ENCODE measurements at regions not wholly inside any gene's neighbourhood (a gene's known extent, or its start where the extent isn't known, plus 50 kb on each side); places are given as distances from the start of the nearest gene placed in this dataset.
A peak's percentile ranks its signal among the peaks of the same experiment; 100 is the strongest.

DNA sequence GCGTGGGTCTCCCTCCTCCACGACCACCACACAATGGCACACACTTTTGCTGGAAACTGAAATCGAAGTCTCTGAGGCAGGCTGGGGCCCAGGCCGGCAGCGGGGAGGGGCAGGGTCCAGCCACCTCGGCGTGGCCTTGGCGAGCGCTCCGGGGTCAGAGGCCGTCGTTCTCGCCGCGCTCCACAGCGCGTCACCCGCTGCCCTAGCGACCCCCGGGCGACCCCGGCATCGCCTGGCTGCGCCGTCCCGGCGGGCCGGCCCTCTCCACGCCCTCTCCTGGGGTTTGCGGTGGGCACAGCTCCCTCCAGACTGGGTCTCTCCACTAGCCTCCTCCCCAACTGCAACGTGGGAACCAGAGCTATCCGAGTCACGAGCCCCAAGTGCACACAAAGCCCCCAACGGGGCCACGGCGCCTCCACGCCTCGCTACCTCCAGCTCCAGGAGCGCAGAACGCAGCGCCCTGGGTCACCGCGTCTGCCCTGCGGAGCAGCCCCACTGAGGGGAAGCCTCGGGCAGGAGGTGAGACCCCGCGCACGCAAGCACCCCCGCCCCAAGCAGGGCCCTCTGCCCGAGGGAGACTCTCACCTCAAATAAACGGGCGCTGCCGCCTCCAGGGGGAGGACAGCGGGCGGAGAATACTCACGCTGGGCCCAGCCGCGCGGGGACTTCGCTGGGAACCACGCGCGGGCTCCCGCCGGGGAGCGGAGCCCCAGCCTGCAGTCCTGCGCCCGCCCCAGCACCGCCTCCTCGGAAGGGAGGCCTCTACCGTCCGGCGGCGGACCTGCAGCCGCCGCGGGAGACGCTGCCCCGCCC is 134.0 kb upstream of the BARHL2 start (continued):
- TF ChIP-seq CBX8 (IDR thresholded peaks at IDR 0.05; ENCODE audit: borderline replicate concordance, low read depth, low read length) (no peak), POLR2A (IDR thresholded peaks at IDR 0.05; ENCODE audit: control extremely low read depth in 1 of 2, low read depth in 2 of 2, low read length in 2 of 2) (no peak), RBBP5 (IDR thresholded peaks at IDR 0.05; ENCODE audit: borderline replicate concordance, low read depth, low read length) (no peak; the same call in 1 of the 2 replicates), FOSL1 (IDR thresholded peaks at IDR 0.05; ENCODE audit: insufficient read depth, low read depth, low read length) (no peak), SIN3A (conservative IDR thresholded peaks at IDR 0.05 in 1 of 2, IDR thresholded peaks at IDR 0.05 in 1 of 2; ENCODE audit: low read depth in 1 of 2, low read length in 2 of 2) (0 out of 4 replicates have a peak, but pooled peaks have one; percentile 13 to 20), BCL11A (IDR thresholded peaks at IDR 0.05; ENCODE audit: low read depth in 2 of 2, low read length in 2 of 2) (no peak), NANOG (IDR thresholded peaks at IDR 0.05; ENCODE audit: insufficient read depth, low read depth, low read length, poor library complexity, severe bottlenecking) (no peak), SAP30 (IDR thresholded peaks at IDR 0.05; ENCODE audit: insufficient read depth, insufficient replicate concordance, low read length) (no peak), EGR1 (IDR thresholded peaks at IDR 0.05; ENCODE audit: borderline replicate concordance, low read depth, low read length) (no peak), TAF7 (optimal IDR thresholded peaks at IDR 0.05; ENCODE audit: borderline replicate concordance, low read depth, low read length) (no peak), CBX5 (IDR thresholded peaks at IDR 0.05; ENCODE audit: low read depth, low read length) (no peak), CHD1 (IDR thresholded peaks at IDR 0.05; ENCODE audit: low read depth, low read length) (no peak), CEBPB (IDR thresholded peaks at IDR 0.05; ENCODE audit: low read depth, low read length) (no peak), RFX5 (IDR thresholded peaks at IDR 0.05; ENCODE audit: borderline replicate concordance, low read depth, low read length) (no peak), EZH2 (IDR thresholded peaks at IDR 0.05; ENCODE audit: low read depth, low read length, severe bottlenecking) (peak; percentile 85), JUND (IDR thresholded peaks at IDR 0.05; ENCODE audit: low read length) (no peak), POLR2AphosphoS5 (IDR thresholded peaks at IDR 0.05; ENCODE audit: low read depth, low read length) (no peak), MAFK (IDR thresholded peaks at IDR 0.05; ENCODE audit: low read depth, low read length) (no peak)
- TF ChIP-seq, protein P1, sequence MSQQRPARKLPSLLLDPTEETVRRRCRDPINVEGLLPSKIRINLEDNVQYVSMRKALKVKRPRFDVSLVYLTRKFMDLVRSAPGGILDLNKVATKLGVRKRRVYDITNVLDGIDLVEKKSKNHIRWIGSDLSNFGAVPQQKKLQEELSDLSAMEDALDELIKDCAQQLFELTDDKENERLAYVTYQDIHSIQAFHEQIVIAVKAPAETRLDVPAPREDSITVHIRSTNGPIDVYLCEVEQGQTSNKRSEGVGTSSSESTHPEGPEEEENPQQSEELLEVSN (IDR thresholded peaks at IDR 0.05) = peak; percentile 33; the same call in 1 of the 2 replicates

Measured in H1 (cell line).